ENCODE measurements at regions not wholly inside any gene's neighbourhood (a gene's known extent, or its start where the extent isn't known, plus 50 kb on each side); places are given as distances from the start of the nearest gene placed in this dataset.

DNA sequence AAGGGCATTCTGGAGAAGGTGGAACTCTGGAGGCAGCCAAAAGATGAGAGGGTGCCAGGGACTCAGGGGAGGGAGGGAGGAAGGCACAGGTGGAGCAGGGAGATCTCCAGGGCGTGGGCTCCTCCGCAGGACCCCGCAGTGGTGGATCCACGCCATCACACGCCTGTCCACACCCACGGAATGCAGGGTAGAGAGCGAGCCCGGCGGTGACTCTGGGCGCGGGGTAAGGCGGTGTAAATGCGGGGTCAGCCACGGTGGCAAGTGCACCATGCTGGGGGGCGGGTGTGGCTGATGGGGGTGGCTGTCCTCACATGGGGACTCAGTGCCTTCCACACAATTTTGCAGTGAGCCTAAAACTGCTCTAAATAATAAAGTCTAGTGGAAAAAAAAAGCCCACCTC, 105.1 kb upstream of the TTC34 start:
- intact Hi-C loops (cut with micrococcal nuclease; ENCODE audit: unreplicated experiment): no loop called here
- Histone ChIP-seq H3K4me3 (ENCODE audit: low read depth, low read length, poor library complexity, severe bottlenecking) (no peak overlapping the region), H3K9me2 (ENCODE audit: insufficient read depth, low read length) (no peaks in the 10 kb centered on the region), H3K4me2 (ENCODE audit: low read length) (no peak overlapping the region), H3K4me1 (ENCODE audit: insufficient read depth, low read length, poor library complexity, severe bottlenecking) (no peaks in the 10 kb centered on the region), H3K9me3 (ENCODE audit: low read length) (no peaks in the 10 kb centered on the region), H3K27ac (ENCODE audit: low read depth, low read length, poor library complexity, severe bottlenecking) (no peak overlapping the region), H4K20me1 (ENCODE audit: insufficient read depth, low read length) (no peaks in the 10 kb centered on the region), H3K79me2 (ENCODE audit: insufficient read depth, low read depth, low read length) (no peaks in the 10 kb centered on the region), H3K36me3 (ENCODE audit: insufficient read depth, low read length) (no peaks in the 10 kb centered on the region), H2AFZ (ENCODE audit: low read length) (no peak overlapping the region)
- CTCF ChIA-PET (ENCODE audit: unreplicated experiment): no interaction called here
- DNase-seq (ENCODE audit: low spot score): no peak
- POLR2A ChIA-PET: no interaction called here
- no peak for TF ChIP-seq EZH2phosphoT487 (IDR thresholded peaks at IDR 0.05; ENCODE audit: borderline replicate concordance, low read depth, low read length)
- no peak for TF ChIP-seq CTCF (conservative IDR thresholded peaks at IDR 0.05; ENCODE audit: low read length)
- no TSS peak for BruUV-seq (replicated peaks)

DNA sequence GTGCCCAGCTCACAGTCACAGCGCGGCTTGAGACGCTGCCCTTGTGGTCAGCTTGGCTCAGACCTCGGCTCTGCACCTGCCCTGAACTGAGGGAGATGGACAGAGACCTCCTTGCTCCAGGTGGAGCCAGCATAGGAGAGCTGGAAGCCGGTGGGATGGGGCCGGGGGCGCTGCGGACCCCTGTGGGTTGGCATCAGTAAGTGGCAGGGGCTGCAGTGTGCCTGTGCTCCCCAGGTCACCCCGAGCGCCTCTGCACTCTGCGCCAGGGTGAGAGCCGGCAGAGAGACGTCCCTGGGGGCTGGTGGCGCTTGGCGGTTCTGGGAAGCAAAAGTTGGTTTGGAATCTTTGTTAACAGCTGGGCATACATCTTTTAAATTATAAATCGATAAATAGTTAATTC, 105.6 kb upstream of the TTC34 start:
- Histone ChIP-seq H3K9me2 (ENCODE audit: insufficient read depth, low read length) (no peaks in the 10 kb centered on the region), H3K4me2 (ENCODE audit: low read length) (no peak overlapping the region), H3K9me3 (ENCODE audit: low read length) (no peaks in the 10 kb centered on the region), H3K79me2 (ENCODE audit: insufficient read depth, low read depth, low read length) (no peaks in the 10 kb centered on the region), H3K36me3 (ENCODE audit: insufficient read depth, low read length) (no peaks in the 10 kb centered on the region), H3K27ac (ENCODE audit: low read depth, low read length, poor library complexity, severe bottlenecking) (no peak overlapping the region), H3K4me3 (ENCODE audit: low read depth, low read length, poor library complexity, severe bottlenecking) (no peak overlapping the region), H4K20me1 (ENCODE audit: insufficient read depth, low read length) (no peaks in the 10 kb centered on the region), H2AFZ (ENCODE audit: low read length) (no peak overlapping the region), H3K4me1 (ENCODE audit: insufficient read depth, low read length, poor library complexity, severe bottlenecking) (no peaks in the 10 kb centered on the region)
- ChIA-PET CTCF (ENCODE audit: unreplicated experiment) (no interaction called here), POLR2A (no interaction called here)
- BruUV-seq (replicated peaks): no TSS peak
- DNase-seq (ENCODE audit: low spot score): no peak
- intact Hi-C loops (cut with micrococcal nuclease; ENCODE audit: unreplicated experiment): no loop called here
- TF ChIP-seq CTCF (conservative IDR thresholded peaks at IDR 0.05; ENCODE audit: low read length) (no peak), EZH2phosphoT487 (IDR thresholded peaks at IDR 0.05; ENCODE audit: borderline replicate concordance, low read depth, low read length) (no peak)

DNA sequence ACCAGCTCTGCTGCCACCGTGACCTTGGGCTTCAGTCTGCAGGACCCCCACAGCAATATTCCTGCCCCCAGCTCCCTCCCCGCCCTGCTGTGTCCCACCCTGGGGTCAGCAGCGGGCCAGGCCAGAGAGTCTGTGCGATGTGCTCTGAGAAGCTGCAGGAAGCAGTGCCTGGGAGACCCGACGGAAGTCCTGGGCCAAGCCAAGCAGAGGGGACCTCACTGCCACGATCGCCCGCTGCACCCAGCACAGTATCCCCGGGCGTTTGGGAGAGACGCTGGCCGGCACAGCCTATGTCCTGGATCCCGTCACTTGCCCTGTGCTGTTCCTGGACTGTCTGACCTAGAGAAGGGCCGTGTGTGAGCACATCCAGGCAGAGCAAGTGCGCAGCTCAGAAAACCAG, 106.6 kb upstream of the TTC34 start:
- H3K4me3 ChIP-seq (ENCODE audit: low read depth, low read length, poor library complexity, severe bottlenecking): no peak overlapping the region
- TF ChIP-seq EZH2phosphoT487 (IDR thresholded peaks at IDR 0.05; ENCODE audit: borderline replicate concordance, low read depth, low read length) (no peak), CTCF (conservative IDR thresholded peaks at IDR 0.05; ENCODE audit: low read length) (no peak)
- no peak overlapping the region for H3K4me2 ChIP-seq (ENCODE audit: low read length)
- H3K4me1 ChIP-seq (ENCODE audit: insufficient read depth, low read length, poor library complexity, severe bottlenecking): no peaks in the 10 kb centered on the region
- intact Hi-C loops (cut with micrococcal nuclease; ENCODE audit: unreplicated experiment): no loop called here
- H2AFZ ChIP-seq (ENCODE audit: low read length): no peak overlapping the region
- H3K79me2 ChIP-seq (ENCODE audit: insufficient read depth, low read depth, low read length): no peaks in the 10 kb centered on the region
- no peaks in the 10 kb centered on the region for H3K9me2 ChIP-seq (ENCODE audit: insufficient read depth, low read length)
- no peaks in the 10 kb centered on the region for H3K36me3 ChIP-seq (ENCODE audit: insufficient read depth, low read length)
- no peak for DNase-seq (ENCODE audit: low spot score)
- POLR2A ChIA-PET: no interaction called here
- no peaks in the 10 kb centered on the region for H4K20me1 ChIP-seq (ENCODE audit: insufficient read depth, low read length)
- CTCF ChIA-PET (ENCODE audit: unreplicated experiment): no interaction called here
- no TSS peak for BruUV-seq (replicated peaks)
- no peak overlapping the region for H3K27ac ChIP-seq (ENCODE audit: low read depth, low read length, poor library complexity, severe bottlenecking)
- no peaks in the 10 kb centered on the region for H3K9me3 ChIP-seq (ENCODE audit: low read length)
